H1 (cell line): ENCODE measurements at regions not wholly inside any gene's neighbourhood (a gene's known extent, or its start where the extent isn't known, plus 50 kb on each side); places are given as distances from the start of the nearest gene placed in this dataset.

ENCODE experiments used
- CHD1 ChIP-seq: IDR thresholded peaks from 2 replicates; pipeline ENCODE4 v1.6.1; 2012; ENCODE audit warnings: low read depth, low read length, improper control_type of control experiment
- EZH2 ChIP-seq: fragments of 200-600 bp; sonication (generic); IDR thresholded peaks from 2 replicates; pipeline ENCODE4 v1.7.1; 2012; ENCODE audit warnings: low read depth, mild to moderate bottlenecking, moderate library complexity, low read length, inconsistent platforms; ENCODE audit not compliant: severe bottlenecking
- JUN ChIP-seq: IDR thresholded peaks from 2 replicates; pipeline ENCODE4 v1.6.1; 2011; ENCODE audit warnings: low read depth, mild to moderate bottlenecking, improper control_type of control experiment, low read length
- POLR2AphosphoS5 ChIP-seq: IDR thresholded peaks from 2 replicates; pipeline ENCODE4 v1.6.1; 2011; ENCODE audit warnings: low read depth, low read length
- TF ChIP-seq, protein P1 (sequence below), 3 experiments: IDR thresholded peaks; 1 replicate in 2 of 3; 2 replicates in 1 of 3; pipeline versions ENCODE4 v1.5.1 to v1.6.1; 2011; ENCODE audit warnings: low read length in 3 of 3, mild to moderate bottlenecking in 3 of 3, inconsistent platforms in 2 of 3, low read depth in 1 of 3, moderate library complexity in 1 of 3; ENCODE audit not compliant: insufficient read depth in 1 of 3; ENCODE audit errors: control extremely low read depth in 1 of 3

DNA sequence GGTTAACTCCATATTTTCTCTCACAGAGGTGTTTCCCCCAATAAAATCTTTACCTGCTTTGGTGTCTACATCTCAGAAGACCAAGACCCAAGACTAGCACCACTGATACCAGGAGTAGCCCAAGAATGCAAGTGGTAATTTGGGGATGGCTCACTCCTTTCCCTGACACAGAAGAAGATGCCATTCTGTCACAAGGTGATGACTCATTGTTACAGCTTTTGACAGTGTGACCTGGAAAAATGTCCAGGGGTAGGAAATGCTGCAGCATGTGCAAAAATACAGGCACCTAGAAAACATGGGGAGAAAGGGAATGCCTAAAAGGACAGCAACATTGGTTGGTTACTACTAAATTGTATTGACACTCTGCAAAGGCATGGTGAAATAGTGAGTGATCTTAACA, 254.0 kb upstream of the GJE1 start:
- TF ChIP-seq, protein P1, sequence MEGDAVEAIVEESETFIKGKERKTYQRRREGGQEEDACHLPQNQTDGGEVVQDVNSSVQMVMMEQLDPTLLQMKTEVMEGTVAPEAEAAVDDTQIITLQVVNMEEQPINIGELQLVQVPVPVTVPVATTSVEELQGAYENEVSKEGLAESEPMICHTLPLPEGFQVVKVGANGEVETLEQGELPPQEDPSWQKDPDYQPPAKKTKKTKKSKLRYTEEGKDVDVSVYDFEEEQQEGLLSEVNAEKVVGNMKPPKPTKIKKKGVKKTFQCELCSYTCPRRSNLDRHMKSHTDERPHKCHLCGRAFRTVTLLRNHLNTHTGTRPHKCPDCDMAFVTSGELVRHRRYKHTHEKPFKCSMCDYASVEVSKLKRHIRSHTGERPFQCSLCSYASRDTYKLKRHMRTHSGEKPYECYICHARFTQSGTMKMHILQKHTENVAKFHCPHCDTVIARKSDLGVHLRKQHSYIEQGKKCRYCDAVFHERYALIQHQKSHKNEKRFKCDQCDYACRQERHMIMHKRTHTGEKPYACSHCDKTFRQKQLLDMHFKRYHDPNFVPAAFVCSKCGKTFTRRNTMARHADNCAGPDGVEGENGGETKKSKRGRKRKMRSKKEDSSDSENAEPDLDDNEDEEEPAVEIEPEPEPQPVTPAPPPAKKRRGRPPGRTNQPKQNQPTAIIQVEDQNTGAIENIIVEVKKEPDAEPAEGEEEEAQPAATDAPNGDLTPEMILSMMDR (IDR thresholded peaks at IDR 0.05; ENCODE audit: control extremely low read depth in 1 of 3, insufficient read depth in 1 of 3, low read depth in 1 of 3, low read length in 3 of 3), result no peak
- no peak for TF ChIP-seq EZH2
- no peak for TF ChIP-seq POLR2AphosphoS5
- TF ChIP-seq CHD1, result no peak
- TF ChIP-seq JUN, result no peak
